Caki2 (cell line): ENCODE measurements at regions not wholly inside any gene's neighbourhood (a gene's known extent, or its start where the extent isn't known, plus 50 kb on each side); places are given as distances from the start of the nearest gene placed in this dataset.

Experiments
- DNase-seq: peaks from one replicate; pipeline ENCODE4 v3.0.0-alpha.2; 2015; ENCODE audit warnings: low read depth
- in situ Hi-C: cut with HindIII; loops from 2 replicates; pipeline ENCODE4 v1.10.0; 2016; ENCODE audit warnings: low sequenced_read_pairs, low pct_unique_long_range_greater_than_20kb, mixed read lengths

DNA sequence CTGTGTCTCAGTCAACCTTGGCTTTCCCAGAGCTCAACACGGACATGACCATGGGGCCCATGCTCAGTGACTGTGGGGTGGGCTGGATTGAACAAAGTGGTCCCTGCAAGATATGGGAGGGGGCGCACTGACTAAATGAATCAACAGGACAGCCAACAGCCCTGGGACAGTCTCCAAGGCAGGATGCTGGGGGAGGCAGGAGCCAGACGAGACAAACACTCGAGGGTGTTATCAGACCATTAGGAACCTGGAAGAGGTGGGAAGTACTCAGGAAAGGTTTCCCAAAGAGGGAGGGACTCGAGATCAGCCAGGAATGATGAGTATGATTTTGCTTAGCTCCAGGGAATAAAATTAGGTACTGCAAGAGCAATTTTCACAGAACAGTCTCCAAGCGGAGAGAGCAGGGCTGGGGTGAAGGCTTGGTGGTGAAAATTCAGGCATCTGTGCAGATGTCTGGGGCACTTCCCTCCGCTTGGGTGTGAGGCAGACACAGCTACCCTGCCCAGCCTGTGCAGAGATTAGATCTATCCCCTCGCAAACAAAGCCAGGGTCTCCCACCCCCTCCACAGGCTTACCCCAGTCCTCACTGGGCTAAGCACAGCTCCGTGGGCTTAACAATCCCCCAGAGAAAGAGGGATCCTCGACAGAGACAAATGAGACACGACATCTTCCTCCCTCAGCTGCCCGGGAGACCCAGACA is 261.1 kb upstream of the ZMIZ1 start:
- no peak for DNase-seq
- in situ Hi-C loops, result no loop called here

DNA sequence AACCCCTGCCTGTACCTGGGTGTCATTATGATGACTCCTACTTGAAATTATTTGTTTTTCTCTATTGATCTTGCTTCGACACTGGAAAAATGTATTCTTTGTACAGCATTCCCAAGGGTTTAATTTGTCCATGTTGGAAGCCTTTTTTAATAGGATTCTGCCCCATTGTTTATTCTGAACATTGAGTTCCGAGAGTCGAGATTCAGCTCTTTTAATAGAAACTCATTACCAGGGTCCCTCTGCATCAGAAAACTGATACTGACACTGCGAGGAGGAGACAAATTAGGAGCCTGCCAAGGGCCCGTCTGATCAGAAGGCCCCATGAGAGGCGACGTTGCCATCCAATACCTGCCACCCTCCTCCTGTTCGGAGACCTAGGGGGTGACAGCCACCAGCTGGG is 260.5 kb upstream of the ZMIZ1 start:
- in situ Hi-C loops, result no loop called here

DNA sequence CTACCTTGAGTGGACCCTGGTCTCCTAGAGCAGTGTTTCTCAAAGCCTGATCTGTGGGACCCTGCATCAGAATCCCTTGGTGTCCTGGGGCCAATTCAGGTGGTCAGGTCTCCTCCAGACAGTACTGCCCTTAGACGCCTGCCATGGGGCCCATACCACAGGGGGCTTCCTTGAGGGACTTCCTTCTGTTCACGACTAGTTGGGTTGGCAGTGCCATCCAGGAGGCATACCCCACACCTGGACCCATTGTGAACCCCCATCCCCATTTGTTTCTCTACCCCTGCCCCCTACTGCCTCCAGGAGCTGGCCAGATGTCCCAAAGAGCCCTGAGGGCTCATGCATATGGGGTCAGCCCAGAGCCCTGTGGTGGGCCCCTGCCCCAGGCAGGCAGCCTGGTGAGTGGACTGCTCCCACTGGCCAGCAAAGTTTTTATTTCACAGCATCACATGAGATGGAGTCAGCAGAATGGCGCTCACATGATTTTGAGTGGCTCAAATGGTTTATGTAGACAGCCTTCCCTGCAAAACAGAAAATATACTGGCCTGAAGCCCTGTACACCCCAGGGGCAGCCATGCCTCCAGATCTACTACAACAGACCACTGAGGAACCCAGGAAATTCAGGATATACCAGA is 259.9 kb upstream of the ZMIZ1 start:
- DNase-seq, result no peak
- in situ Hi-C loops, result no loop called here

More for the DNA sequence above, 260.5 kb upstream of the ZMIZ1 start:
- no peak for DNase-seq

DNA sequence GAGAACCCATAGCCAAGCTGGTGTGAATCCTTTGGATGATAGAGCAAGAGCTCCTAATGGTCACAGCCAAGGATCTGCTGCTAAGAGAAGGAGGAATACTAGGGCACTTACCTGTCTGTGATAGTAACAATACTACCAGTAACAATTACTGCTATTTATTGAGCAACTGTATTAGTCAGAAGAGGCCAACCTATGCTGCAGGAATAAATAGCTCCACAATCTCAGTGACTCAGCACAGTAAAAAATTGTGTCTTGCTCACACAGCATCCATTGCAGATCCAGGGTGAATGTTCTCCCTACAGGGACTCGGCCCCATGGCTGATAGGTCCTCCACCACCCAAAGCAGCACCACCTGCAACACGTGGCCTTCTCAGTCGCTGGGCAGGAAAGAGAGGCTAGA is 257.6 kb upstream of the ZMIZ1 start:
- no peak for DNase-seq
- in situ Hi-C loops, result no loop called here

DNA sequence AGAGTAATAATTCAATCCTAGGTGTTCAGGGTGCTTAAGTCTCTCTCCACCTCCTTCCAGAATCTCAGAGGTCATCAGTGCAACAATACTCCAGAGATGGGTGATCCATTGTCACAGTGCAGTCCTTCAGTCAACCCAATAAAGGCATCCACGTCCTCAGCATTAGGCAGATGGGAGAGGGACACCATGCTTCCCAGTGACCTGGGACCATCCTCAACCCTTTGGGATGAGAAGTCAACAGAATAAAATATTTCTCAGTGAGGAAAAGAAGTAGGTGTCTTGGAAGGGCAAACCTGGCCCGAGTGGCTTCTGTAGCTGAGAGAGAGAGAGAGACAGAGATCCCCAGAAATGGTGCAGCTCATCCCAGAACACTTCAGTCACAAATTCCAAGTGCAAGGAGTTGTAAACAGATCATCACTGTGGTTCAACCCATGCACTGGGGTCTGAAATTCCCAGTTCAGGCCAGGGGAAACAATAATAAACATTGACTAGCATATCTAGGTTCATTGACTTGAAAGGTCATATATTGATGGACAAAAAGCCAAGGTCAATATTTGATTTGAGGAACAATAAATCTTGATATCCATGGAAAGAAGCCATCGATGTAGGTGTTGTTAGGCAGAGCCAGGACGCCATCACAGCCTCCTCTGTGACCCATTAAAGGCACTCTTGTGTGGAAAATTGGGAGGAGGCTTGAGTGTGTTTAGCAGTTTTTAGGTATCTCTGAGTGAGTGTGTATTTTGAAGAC is 256.0 kb upstream of the ZMIZ1 start:
- in situ Hi-C loops, result no loop called here
- peak; percentile 26 for DNase-seq

DNA sequence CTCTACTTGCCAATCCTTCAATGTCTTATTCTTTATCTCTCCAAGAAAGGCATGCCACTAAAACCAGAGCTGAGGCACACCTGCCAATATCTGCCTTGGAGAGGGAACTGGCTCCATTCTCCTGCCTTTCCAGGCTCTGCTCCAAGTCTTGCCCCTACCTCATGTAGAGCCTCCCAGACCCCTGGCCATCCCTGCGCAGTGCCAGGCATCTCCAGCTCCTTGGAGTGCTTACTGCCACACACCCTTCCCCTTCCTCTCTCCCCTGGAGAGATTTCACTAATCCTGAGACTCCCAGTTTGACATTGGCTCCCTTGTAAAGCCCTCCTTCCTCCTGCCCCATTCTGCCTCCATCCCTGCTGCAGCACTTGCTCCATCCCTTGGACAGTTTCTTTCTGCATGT is 255.2 kb upstream of the ZMIZ1 start:
- no peak for DNase-seq
- in situ Hi-C loops, result no loop called here

DNA sequence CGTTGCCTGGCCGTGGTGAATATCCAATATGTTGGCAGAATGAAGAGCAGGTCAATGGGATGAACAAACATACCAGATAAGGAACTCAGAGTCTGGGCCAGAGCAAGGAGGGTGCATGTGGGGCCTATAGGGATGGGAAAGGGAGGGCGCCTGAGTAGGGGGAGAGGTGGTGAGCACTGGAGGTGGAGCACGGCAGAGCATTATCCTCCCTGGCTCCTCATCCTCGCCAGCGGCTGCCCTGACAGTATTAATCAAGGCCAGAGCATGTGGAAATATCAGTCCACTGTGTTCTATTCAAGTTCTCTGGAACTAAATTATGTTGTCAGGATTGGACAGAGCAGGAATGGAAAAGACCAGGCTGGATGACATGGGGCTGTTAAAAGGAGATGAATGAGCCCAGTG is 254.8 kb upstream of the ZMIZ1 start:
- in situ Hi-C loops, result no loop called here
- no peak for DNase-seq

DNA sequence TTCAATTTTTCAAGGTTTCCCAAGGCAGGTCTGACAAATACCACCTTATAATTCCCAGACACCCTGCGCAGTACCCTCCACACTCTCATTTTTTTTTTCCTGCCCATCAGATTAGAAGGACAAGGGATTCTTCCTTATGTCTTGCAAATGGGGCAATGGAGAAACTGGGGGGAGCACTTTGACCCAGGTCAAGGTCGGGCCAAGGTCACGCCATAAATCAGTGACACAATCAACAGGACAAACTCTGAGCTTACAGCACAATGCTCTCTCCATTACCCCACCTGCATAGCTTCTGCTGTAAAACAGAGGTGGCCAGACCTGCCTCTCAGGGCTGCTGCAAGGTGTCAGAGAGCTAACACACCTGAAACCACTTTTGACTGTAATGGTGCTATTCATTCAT is 254.4 kb upstream of the ZMIZ1 start:
- DNase-seq, result no peak
- in situ Hi-C loops, result no loop called here

DNA sequence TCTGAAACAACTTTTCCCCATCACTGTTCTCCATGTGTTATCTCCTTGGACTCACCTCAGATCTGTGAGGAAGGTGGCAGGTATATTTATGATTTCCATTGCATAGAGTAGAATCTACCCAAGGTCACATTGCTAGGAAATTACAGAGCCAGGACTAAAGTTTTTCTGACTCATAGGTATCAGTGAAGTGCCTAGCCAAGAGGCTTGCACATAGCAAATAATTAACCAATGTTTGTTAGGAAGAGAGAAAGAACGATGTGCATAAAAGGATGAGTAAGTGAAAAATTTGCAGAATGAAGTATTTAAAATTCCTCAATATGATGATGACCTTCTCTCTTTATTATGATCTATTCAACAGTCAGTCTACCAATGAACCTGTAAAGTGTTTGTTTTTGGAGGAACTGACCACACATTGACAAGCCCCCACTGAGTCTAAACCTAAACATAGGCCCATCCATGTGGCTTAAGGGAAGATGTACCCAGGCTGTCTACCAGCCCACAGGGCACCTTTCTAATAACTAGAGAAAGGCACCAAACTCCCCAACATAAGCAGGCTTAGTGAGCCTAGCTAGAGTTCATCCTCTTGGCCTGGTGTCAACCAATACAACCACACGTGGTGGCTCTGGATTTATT is 252.9 kb upstream of the ZMIZ1 start:
- in situ Hi-C loops, result no loop called here
- DNase-seq, result peak; percentile 54

DNA sequence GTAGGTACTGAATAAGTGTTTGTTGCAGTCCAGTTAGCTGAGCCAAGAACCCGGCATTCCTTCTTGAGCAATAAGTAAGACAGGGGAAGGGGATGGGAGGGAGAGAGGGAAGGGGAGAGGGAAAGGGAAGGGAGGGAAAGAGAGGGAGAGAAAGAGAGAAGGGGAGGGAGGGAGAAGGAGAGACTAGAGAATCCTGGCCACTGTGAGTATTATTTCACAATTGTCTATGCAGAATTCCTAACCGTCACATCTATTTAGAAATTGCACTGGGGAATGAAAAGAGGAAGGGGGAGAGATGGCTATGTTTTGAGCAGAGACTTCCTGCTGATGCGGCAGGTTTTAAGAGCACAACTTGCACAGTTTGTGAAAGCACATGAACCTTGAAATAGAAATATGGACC is 251.4 kb upstream of the ZMIZ1 start:
- in situ Hi-C loops, result no loop called here
- DNase-seq, result no peak

DNA sequence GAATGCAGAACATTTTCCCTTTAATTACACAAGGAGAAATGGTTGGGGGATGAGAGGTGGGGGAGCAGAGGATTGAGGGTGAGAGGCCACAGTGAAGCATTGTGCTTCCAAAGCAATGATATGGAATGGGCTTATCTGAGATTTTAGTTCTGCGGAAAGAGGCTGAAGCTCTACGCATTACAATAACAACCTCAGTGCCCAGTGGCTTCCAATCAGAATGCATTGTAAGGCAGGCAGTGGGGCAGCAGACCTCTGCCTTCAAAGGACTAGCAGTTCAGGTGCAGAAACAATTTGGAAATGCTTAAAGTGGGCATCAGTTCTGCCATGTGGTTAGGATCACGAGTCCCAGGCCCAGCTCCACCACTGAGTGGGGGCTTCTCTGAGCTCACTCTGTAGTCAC is 251.0 kb upstream of the ZMIZ1 start:
- DNase-seq, result no peak
- in situ Hi-C loops, result no loop called here

DNA sequence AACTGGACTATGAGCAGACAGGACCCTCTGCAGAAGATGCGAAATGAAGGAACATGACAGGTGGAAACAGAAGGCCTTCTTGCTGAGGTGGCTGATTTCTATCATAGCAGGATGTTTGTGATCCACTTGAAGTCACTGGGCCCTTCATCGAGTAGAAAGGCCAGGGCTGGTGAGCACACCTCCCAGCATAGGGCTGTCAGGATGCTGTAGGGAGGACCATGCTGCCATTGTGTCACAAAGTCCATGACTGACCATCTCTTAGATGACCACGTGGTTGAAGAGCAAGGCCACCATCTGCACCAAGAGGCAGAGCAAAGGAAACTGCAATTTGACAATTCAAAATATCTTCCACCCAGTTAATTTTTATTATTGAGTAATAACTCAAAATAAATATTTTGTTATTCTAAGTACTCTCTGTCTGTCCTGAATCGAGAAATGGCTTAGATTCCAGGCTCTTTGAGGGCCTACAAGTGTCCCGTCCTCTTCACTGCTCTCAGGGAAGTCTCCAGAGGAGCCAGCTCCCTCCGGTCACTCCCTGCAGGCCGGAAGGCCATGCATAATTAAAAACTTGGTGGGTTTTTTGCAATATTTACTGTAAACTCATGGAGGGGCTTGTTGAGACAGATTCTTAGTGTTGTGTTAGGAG is 249.3 kb upstream of the ZMIZ1 start:
- DNase-seq, result no peak
- in situ Hi-C loops, result no loop called here

DNA sequence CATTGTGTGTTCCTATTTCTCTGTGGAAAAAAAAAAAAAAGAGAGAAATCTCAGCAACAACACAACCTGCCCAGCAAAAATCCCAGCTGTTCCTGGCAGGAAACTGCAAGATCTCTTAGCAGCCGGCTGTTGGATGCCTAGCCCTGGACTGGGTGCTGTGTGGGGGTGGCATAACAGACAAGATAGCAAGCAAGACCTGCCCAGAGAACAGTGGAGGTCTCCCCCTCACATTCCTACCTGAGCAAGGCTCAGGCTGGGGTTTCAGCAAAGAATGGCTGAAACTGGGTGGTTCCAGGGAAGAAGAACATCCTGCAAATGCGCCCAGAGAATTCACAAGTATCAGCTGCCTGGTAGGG is 248.8 kb upstream of the ZMIZ1 start:
- DNase-seq, result no peak
- in situ Hi-C loops, result no loop called here

DNA sequence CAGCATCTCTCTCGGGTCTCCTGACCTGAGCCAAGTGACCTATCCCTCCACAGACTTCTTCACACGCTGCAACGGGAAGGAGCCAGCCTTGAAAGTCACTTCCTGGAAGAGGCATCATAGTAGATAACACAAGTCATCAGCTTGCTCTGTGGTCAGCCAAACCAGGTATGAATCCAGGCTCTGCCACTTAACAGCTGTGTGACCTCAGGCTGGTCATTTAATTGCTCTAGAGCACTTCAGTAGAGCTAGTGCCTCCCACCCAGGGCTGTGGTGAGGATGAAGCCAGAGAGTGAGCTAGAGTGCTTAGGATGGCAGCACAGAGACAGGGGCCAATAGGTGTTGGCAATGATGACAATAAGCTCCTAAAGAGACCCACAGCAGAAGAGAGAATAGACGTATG is 247.7 kb upstream of the ZMIZ1 start:
- no peak for DNase-seq
- in situ Hi-C loops, result no loop called here

DNA sequence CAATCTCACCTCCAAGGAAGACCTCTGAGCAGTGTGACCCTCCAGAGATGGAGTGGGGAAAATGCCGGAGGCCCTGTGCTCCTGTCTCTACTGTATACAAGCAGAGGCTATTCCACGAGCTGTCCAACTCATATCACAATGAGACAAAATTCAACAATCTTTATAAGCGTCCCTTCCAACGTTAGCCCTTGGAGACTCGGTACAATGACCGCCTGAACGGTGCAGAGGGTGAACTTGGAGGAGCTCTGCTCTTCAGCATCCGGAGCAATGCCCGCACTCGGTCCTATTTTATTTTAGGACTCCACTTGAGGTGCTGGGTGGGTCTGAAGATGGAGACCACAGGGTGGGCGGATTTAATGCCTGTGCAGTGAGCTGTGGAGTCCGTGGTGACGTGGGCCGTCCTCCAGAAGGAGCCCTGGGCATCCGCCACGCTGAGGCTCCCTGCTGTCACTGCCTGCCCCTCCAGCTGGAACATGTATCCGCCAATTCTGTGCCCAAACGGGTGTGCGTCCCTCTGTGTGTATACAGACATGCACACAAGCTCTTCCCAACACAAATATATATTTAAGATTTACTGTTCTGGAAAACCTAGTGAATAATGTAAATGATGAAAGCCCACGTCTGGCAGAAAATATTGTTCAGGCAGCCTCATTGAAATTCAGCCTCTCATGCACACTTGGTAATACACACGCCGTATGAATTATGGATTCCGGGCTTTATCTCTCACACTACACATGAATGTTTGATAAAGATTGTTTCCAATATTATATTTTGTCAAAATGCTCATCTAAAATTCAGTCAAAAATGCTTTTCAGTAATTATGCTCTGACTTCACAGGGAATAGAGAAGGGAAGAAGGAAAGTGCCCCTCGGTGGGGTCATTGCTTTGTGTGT is 239.9 kb upstream of the ZMIZ1 start:
- no peak for DNase-seq
- in situ Hi-C loops, result no loop called here

DNA sequence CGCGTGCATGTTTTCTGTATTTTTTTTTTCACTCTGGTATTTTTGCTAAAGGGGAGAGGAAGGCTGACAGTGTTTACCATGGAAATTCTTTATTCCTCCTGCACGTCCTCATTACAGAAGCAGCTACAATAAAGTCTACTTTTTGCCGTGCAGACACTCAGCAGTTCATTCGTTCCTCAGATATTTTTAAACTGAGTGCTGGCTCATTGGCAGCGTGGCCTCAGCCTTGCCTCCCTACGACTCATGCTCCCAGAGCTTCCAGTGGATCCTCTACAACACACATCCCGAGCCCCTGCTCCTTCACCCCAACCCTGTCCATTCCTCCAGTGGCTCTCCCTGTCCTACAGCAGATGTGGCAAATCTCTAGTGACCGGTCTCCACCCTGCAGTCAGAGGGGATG is 239.2 kb upstream of the ZMIZ1 start:
- in situ Hi-C loops, result no loop called here
- DNase-seq, result no peak

DNA sequence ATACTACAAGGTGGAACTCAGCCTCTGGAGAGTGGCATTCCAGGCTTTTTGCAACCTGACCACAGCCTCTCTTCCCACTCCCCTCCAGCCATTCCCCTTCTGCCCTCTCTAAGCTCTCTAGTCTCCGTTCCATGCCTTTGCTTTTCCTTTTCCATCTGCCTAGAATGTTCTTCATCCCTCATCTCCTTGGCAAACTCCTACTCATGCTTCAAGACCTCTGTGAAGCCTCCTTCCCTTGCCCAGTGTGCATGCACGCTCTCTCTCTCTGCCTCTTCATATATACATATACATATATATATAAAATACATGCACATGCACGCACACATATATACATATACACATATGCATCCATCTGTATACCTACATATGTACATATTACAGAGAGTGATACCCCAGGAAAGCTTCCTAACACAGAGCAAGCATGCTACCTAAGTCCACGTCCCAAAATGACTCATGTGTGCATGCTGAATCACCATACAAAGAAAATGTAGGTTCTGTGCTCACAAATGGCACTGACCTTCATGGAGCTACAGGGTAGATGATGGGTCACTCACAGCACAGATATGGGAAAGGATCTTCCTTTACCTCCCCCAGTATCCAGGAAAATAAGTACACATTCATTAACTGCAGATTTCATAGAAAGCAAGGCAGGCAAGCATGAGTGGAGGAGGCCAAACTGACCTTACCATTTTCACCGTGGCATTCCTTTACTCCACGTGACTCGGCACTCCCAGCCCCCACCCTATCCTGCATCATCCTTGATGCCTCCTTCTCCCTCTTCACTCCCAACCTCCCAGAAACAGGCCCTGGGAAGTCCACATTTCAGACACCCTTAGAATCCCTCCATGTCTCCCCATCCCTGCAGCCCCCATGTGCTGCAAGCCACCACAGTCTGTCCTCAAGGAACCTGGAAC is 238.4 kb upstream of the ZMIZ1 start:
- DNase-seq, result peak; percentile 30
- in situ Hi-C loops, result no loop called here
